Lower lobe of right lung (tissue), 2 donors: ENCODE measurements at regions not wholly inside any gene's neighbourhood (a gene's known extent, or its start where the extent isn't known, plus 50 kb on each side); places are given as distances from the start of the nearest gene placed in this dataset.

Experiments used
- ATAC-seq, 2 donors: fragments of 200-7000 bp; cut with Tn5 transposase; one replicate each; pipeline ENCODE4 v1.9.1; 2020 to 2022; ENCODE audit warnings: mild to moderate bottlenecking in 2 of 2, moderate library complexity in 2 of 2
- DNase-seq: peaks from one replicate; pipeline ENCODE4 v3.0.0-alpha.2; 2020
- H3K27ac ChIP-seq: fragments of 200-600 bp; one replicate; pipeline ENCODE4 v1.8.0; 2022
- H3K27me3 ChIP-seq: fragments of 200-600 bp; one replicate; pipeline ENCODE4 v1.8.0; 2022; ENCODE audit warnings: low read depth
- H3K36me3 ChIP-seq: fragments of 200-600 bp; one replicate; pipeline ENCODE4 v1.8.0; 2022; ENCODE audit warnings: mild to moderate bottlenecking
- H3K4me1 ChIP-seq: fragments of 200-600 bp; one replicate; pipeline ENCODE4 v1.8.0; 2022
- H3K4me3 ChIP-seq: fragments of 200-600 bp; one replicate; pipeline ENCODE4 v1.8.0; 2022; ENCODE audit warnings: mild to moderate bottlenecking
- H3K9me3 ChIP-seq: fragments of 200-600 bp; one replicate; pipeline ENCODE4 v1.8.0; 2022
- CTCF ChIP-seq: fragments of 200-600 bp; IDR thresholded peaks from one replicate; pipeline ENCODE4 v1.8.0; 2022; ENCODE audit warnings: antibody characterized with exemption, mild to moderate bottlenecking
- intact Hi-C: fragments of 100-400 bp; cut with DNase I; formaldehyde crosslinking; loops from one replicate; pipeline ENCODE4 v1.11.0; 2022
- donor health status: DM: no; HTN: yes; CAD: no; lungs with severe emphysema.

GRCh38 chr2:121041516-121041915 is 243.5 kb downstream of the TFCP2L1 start:
- DNase-seq (no peak), ATAC-seq (no peak)
- Histone ChIP-seq H3K4me1 (no peaks in the 10 kb centered on the region), H3K4me3 (no peak overlapping the region), H3K9me3 (no peaks in the 10 kb centered on the region), H3K27ac (no peak overlapping the region), H3K36me3 (no peaks in the 10 kb centered on the region), H3K27me3 (peaks cover 12% of the 10 kb centered on the region)
- TF ChIP-seq CTCF = no peak
- intact Hi-C loops = no loop called here

GRCh38 chr2:121043061-121043826 is 241.8 kb downstream of the TFCP2L1 start:
- no peak for TF ChIP-seq CTCF
- H3K4me3 ChIP-seq = no peak overlapping the region
- ATAC-seq = no peak
- DNase-seq = no peak
- no peaks in the 10 kb centered on the region for H3K36me3 ChIP-seq
- H3K27ac ChIP-seq = no peak overlapping the region
- no peaks in the 10 kb centered on the region for H3K4me1 ChIP-seq
- H3K9me3 ChIP-seq = no peaks in the 10 kb centered on the region
- peaks cover 12% of the 10 kb centered on the region for H3K27me3 ChIP-seq
- intact Hi-C loops = no loop called here

GRCh38 chr2:121043827-121044222 is 241.2 kb downstream of the TFCP2L1 start:
- no peaks in the 10 kb centered on the region for H3K9me3 ChIP-seq
- no peak for TF ChIP-seq CTCF
- DNase-seq (no peak), ATAC-seq (no peak)
- intact Hi-C loops = no loop called here
- H3K4me1 ChIP-seq = no peaks in the 10 kb centered on the region
- H3K36me3 ChIP-seq = no peaks in the 10 kb centered on the region
- H3K27ac ChIP-seq = no peak overlapping the region
- peaks cover 12% of the 10 kb centered on the region for H3K27me3 ChIP-seq
- H3K4me3 ChIP-seq = no peak overlapping the region

DNA sequence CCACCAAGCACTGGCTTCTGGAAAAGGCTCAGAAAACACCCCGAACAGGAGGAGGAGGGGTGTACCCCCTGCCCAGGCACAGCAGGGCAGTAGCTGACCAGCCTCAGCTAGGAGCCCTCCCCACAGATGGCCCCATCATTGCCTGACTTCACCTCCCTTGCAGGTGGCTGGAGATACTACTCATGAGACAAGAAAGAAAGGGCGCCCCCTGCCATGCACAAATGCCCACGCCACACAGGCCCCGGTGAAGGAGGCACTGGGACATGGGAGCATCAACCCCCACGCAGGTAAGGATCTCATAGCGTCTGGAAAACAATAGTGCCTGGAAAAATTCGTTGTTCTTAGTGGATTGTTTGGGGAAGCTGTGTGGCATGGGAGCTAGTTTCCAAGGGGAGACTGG is 240.6 kb downstream of the TFCP2L1 start:
- ATAC-seq = no peak
- Histone ChIP-seq H3K27ac (no peak overlapping the region), H3K4me1 (no peaks in the 10 kb centered on the region), H3K9me3 (no peaks in the 10 kb centered on the region), H3K27me3 (peaks cover 12% of the 10 kb centered on the region), H3K36me3 (no peaks in the 10 kb centered on the region), H3K4me3 (no peak overlapping the region)
- intact Hi-C loops = no loop called here
- peak; percentile 22 for TF ChIP-seq CTCF
- DNase-seq = no peak

- Histone ChIP-seq H3K4me1 (no peaks in the 10 kb centered on the region), H3K4me3 (no peak overlapping the region), H3K27me3 (peaks cover 12% of the 10 kb centered on the region), H3K27ac (no peak overlapping the region), H3K9me3 (peaks cover under 1% of the 10 kb centered on the region), H3K36me3 (no peaks in the 10 kb centered on the region)
- no peak for TF ChIP-seq CTCF
- ATAC-seq = no peak
- intact Hi-C loops = no loop called here
- DNase-seq = no peak
Measured at GRCh38 chr2:121045245-121045644, 239.8 kb downstream of the TFCP2L1 start.
